Activated CD4-positive, alpha-beta memory T cell treated with anti-CD3 and anti-CD28 coated beads, Interleukin-2, amount 10 ng/mL, durations not matched to agents 7 days and 5 days (primary cell): ENCODE measurements at regions not wholly inside any gene's neighbourhood (a gene's known extent, or its start where the extent isn't known, plus 50 kb on each side); places are given as distances from the start of the nearest gene placed in this dataset.

ENCODE experiments used
- CTCF ChIA-PET: fragments of 350-600 bp; sonication (Branson Sonifier 250); formaldehyde crosslinking; loops from one replicate; lab custom pipeline; 2021; ENCODE audit warnings: antibody characterized with exemption, inconsistent platforms; lab: Charles Lee
- POLR2A ChIA-PET: fragments of 350-600 bp; sonication (Branson Sonifier 250); formaldehyde crosslinking; loops from one replicate; lab custom pipeline; 2021; ENCODE audit warnings: antibody characterized with exemption; lab: Charles Lee
- DNase-seq: peaks from one replicate; pipeline ENCODE4 v3.0.0-alpha.2; 2020
- H3K27ac Mint-ChIP-seq: one replicate; pipeline ENCODE4 v1.8.0; 2021; ENCODE audit warnings: mild to moderate bottlenecking, mixed read lengths
- H3K27me3 Mint-ChIP-seq: one replicate; pipeline ENCODE4 v1.8.0; 2021; ENCODE audit warnings: mixed read lengths
- H3K36me3 Mint-ChIP-seq: one replicate; pipeline ENCODE4 v1.8.0; 2021; ENCODE audit warnings: low read depth, mixed read lengths
- H3K4me1 Mint-ChIP-seq: one replicate; pipeline ENCODE4 v1.8.0; 2021; ENCODE audit warnings: mixed read lengths
- H3K4me3 Mint-ChIP-seq: one replicate; pipeline ENCODE4 v1.8.0; 2021; ENCODE audit warnings: mild to moderate bottlenecking, mixed read lengths
- H3K9me3 Mint-ChIP-seq: one replicate; pipeline ENCODE4 v1.8.0; 2021; ENCODE audit warnings: mixed read lengths

DNA sequence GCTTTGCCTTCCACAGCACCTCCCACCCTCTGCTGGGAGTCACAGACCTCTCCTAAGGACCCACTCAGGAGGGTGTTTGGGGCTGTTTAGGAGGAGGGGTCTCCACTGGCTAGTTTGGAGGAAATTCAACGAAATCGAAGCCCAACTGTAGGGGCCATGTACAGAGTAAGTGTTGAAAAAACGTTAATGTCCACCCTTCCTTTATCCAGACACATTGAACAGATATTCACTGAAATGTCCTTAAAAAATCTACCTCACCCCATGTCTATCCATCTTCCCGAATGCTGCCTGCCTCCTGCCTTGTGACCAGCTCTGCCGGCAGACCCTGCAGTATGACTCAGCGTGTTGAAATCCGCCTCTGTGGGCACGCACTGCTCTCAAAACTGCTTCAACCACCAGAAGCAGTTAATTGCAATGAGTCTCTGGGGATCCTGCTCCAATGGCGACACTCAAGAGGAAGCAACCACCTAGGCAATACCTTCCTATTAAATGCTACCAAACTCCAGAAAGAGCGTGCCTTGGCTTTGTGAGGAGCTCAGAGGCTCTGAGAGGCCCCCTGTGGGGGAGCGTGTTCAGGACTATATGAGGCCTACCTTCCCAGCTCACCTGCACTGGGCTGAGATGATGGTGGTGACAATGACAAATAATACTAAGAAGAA is 61.4 kb upstream of the RTN4 start:
- Mint-ChIP-seq H3K9me3 (no peaks in the 10 kb centered on the region), H3K27me3 (no peaks in the 10 kb centered on the region), H3K4me3 (no peak overlapping the region), H3K4me1 (peaks cover 3% of the 10 kb centered on the region), H3K27ac (no peak overlapping the region), H3K36me3 (no peaks in the 10 kb centered on the region)
- CTCF ChIA-PET, result no interaction called here
- POLR2A ChIA-PET, result interaction anchor here (1.0 kb wide), 1 partner anchor 22 kb away, joined by 3 read pairs; no protein-coding TSS in a partner anchor
- no peak for DNase-seq

DNA sequence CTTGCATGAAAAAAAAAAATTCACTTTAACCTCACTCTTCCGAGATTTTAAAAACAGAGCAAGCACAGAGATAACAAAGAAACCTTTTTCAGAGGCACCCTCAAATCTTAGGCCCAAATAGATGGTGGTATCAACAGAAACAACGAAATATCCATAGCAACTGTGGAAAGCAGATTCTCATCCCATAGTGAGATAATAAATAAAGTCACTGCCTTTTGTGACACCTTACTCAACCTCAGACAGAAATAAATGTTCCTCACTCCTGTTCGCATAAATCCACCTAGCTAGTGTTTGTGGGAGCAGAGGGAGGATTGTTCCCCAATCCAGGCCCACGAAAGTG is 60.9 kb upstream of the RTN4 start:
- H3K9me3 Mint-ChIP-seq, result no peaks in the 10 kb centered on the region

DNA sequence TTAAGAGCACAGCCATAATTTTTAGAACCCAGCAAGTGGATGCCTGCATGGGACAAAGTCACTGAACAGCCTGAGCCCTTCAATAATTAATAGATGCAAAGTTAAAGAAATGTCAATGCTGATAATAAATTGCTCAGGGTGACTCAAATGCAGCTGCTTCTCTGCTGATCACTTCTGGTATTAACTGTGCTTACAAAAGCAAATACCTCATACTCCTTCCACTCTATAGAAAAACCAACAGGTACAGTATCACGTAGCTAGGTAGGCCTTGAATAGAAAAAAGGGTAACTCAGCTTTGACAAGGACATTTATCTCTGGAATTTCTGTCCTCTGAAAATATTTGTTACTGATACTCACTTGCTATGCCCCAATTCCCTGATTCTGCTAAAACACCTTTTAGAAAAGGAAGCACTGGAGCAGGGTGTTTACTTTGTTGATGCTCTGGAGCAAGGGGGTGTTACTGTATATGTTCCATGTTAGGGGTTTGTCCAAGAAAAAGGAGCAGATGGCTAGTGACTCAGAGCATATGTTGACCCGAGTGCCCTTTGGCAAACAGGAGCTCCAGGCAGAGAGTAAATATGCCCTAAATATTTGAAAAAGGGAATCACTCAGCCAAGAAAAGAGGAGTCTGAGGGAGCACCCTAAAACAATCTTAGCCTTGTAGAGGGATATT is 59.1 kb upstream of the RTN4 start:
- ChIA-PET POLR2A (interaction anchor here (0.7 kb wide), 1 partner anchor 12 kb away, joined by 3 read pairs; no protein-coding TSS in a partner anchor), CTCF (no interaction called here)
- H3K4me1 Mint-ChIP-seq, result no peaks in the 10 kb centered on the region
- no peaks in the 10 kb centered on the region for H3K9me3 Mint-ChIP-seq
- DNase-seq, result no peak
- no peaks in the 10 kb centered on the region for H3K36me3 Mint-ChIP-seq
- no peak overlapping the region for H3K27ac Mint-ChIP-seq
- no peaks in the 10 kb centered on the region for H3K27me3 Mint-ChIP-seq
- H3K4me3 Mint-ChIP-seq, result no peak overlapping the region

More for the DNA sequence above, 60.9 kb upstream of the RTN4 start:
- Mint-ChIP-seq H3K36me3 (no peaks in the 10 kb centered on the region), H3K4me1 (peaks cover 3% of the 10 kb centered on the region), H3K27me3 (no peaks in the 10 kb centered on the region), H3K4me3 (no peak overlapping the region), H3K27ac (no peak overlapping the region)
- ChIA-PET POLR2A (no interaction called here), CTCF (no interaction called here)
- no peak for DNase-seq

DNA sequence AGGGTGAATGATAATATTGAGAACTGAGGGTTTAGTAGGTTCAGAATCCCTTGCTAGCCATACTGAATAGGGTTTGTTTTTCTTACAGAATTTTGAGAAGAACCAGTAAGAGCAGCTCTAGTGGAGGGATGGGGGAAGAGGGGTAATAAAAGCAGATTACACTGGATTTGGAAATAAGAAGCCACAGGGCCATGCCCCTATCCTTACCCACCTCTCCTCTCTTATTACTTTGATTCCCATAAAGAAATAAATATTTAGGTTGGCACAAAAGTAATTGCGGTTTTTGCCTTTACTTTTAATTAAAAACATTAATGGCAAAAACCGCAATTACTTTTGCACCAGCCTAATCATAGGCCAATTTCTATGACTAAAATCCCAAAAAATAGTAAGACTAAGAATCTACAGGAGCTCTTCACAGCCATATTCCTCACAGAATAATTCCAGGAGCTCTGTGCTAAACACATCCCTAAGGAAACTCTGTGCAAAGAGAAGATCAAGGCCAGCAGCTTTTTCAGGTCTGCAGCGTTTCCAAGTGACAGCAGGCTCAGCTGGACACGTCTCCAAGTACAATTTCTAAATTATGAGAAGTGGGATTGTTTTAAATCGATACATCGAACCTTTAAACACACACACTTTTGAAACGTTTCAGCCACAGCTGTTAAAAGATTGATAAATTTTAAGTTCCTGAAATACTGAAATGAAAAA is 58.4 kb upstream of the RTN4 start:
- H3K4me1 Mint-ChIP-seq, result no peaks in the 10 kb centered on the region
- no peak overlapping the region for H3K27ac Mint-ChIP-seq
- no peaks in the 10 kb centered on the region for H3K27me3 Mint-ChIP-seq
- no peaks in the 10 kb centered on the region for H3K36me3 Mint-ChIP-seq
- no peak for DNase-seq
- H3K9me3 Mint-ChIP-seq, result no peaks in the 10 kb centered on the region
- no peak overlapping the region for H3K4me3 Mint-ChIP-seq
- CTCF ChIA-PET, result no interaction called here
- POLR2A ChIA-PET, result no interaction called here

DNA sequence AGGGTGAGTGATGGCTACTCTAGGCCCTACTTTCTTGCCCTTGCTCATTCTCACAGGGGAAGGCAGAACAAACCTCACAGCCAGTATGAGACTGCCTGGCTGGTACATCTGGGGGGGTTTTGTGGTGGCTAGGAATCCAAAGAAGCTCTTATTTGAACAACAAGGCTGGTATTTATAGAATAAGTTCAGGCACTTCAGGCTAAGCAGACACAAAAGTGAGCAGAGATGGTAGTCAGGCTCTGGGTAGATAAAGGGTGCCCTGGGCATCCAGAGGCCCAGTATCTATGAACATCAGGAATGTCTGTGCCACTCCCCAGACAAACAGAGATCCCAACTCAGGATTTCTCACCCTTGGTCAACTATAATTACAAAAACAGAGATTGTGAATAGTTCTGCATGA is 57.2 kb upstream of the RTN4 start:
- no peak for DNase-seq
- H3K4me1 Mint-ChIP-seq, result no peaks in the 10 kb centered on the region
- no peak overlapping the region for H3K27ac Mint-ChIP-seq
- ChIA-PET POLR2A (no interaction called here), CTCF (no interaction called here)
- H3K36me3 Mint-ChIP-seq, result no peaks in the 10 kb centered on the region
- H3K4me3 Mint-ChIP-seq, result no peak overlapping the region
- H3K9me3 Mint-ChIP-seq, result no peaks in the 10 kb centered on the region
- no peaks in the 10 kb centered on the region for H3K27me3 Mint-ChIP-seq

DNA sequence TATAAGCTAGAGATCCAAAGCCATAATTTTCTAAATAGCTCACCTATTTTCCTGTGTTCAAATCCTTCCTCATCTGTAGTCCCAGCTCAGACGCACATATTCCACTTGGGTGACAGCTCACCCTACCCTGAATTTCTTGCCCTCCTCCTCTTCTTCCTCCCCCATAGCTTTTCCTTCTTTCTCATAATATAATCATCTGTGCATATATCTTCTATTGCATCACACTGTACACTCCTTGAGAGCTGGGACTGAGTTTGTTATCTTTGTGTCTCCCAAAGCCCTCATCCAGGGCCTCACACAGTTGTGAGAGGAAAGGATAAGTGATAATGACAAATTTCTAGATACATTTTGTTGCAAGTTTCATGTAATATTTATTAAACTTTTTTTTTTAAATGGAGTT is 55.9 kb upstream of the RTN4 start:
- Mint-ChIP-seq H3K4me3 (no peak overlapping the region), H3K4me1 (no peaks in the 10 kb centered on the region), H3K27ac (no peak overlapping the region), H3K36me3 (no peaks in the 10 kb centered on the region), H3K27me3 (no peaks in the 10 kb centered on the region), H3K9me3 (no peaks in the 10 kb centered on the region)
- POLR2A ChIA-PET, result no interaction called here
- no peak for DNase-seq
- CTCF ChIA-PET, result interaction anchor here (0.9 kb wide), 1 partner anchor 9 kb away, joined by 4 read pairs; no protein-coding TSS in a partner anchor

DNA sequence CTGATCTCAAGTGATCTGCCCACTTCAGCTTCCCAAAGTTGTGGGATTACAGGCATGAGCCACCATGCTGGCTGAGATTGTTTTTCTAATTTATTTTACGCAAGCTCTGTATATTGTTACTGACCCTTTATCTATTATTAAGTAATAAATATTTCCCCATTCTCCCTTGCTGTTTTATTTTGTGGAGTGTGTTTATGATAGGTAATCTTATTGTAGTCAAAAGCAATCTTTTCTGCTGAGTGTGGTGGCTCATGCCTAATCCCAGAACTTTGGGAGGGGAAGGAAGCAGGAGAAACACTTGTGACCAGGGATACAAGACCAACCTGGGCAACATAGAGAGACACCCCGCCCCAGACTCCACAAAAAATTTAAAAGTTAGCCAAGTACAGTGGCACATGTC is 55.2 kb upstream of the RTN4 start:
- CTCF ChIA-PET, result interaction anchor here (0.6 to 0.9 kb wide), 2 partner anchors 10 to 66 kb away, joined by 3 to 4 read pairs; no protein-coding TSS in a partner anchor
- Mint-ChIP-seq H3K4me3 (no peak overlapping the region), H3K27me3 (no peaks in the 10 kb centered on the region), H3K27ac (no peak overlapping the region), H3K9me3 (no peaks in the 10 kb centered on the region), H3K4me1 (no peaks in the 10 kb centered on the region), H3K36me3 (no peaks in the 10 kb centered on the region)
- DNase-seq, result no peak
- POLR2A ChIA-PET, result interaction anchor here (2.1 kb wide), 1 partner anchor 56 kb away, joined by 5 read pairs; no protein-coding TSS in a partner anchor

DNA sequence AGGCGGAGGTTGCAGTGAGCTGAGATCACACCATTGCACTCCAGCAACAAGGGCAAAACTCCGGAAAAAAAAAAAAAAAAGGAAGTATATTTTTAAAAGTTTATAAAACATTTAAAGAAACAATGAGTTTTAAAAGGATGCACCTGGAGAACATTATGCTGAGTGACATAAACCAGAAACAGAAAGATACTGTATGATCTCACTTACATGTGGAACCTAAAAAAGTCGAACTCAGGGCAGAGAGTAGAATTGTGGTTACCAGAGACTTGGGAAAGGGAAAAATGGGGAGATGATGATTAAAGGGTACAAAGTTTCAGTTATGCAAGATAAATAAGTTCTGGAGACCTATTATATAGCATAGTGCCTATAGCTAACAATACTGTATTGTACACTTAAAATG is 52.8 kb upstream of the RTN4 start:
- POLR2A ChIA-PET, result no interaction called here
- no peaks in the 10 kb centered on the region for H3K36me3 Mint-ChIP-seq
- no peaks in the 10 kb centered on the region for H3K27me3 Mint-ChIP-seq
- CTCF ChIA-PET, result no interaction called here
- H3K4me1 Mint-ChIP-seq, result peaks cover 13% of the 10 kb centered on the region
- H3K4me3 Mint-ChIP-seq, result no peak overlapping the region
- no peak for DNase-seq
- H3K9me3 Mint-ChIP-seq, result no peaks in the 10 kb centered on the region
- no peak overlapping the region for H3K27ac Mint-ChIP-seq

DNA sequence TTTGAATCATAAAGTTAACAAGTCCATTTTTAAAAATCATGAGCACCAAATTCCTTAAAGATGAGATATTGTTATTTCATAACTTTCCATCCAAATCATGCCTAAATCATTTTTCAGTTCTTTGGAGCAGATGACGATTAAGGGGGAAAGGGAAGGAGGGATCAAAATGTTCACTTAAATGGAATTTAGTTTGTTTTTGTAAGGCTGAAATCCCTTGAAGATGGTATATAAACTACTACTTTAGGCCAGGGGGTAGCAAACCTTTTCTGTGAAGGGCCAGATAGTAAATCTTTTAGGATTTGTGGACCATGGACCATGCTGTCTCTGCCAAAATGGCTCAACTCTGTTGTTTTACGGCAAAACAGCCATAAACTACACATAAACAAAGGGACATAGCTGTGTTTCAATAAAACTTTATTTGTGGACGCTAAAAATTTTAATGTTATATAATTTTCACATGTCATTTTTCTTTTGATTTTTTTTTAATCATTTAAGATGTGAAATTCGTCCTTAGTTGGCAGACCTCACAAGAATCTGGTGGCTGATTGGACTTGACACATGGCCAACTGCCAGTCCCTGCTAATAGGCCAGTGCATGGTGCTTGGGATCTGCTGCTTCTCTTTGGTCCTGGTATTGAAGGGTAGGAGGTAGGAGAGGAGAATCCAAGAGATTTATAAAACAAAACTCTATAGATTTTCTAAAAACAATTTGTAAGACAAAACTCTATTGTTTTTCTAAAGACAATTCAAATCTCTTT is 52.0 kb upstream of the RTN4 start:
- no peak overlapping the region for H3K4me3 Mint-ChIP-seq
- no peaks in the 10 kb centered on the region for H3K27me3 Mint-ChIP-seq
- H3K4me1 Mint-ChIP-seq, result peaks cover 13% of the 10 kb centered on the region
- no peak for DNase-seq
- no peaks in the 10 kb centered on the region for H3K9me3 Mint-ChIP-seq
- CTCF ChIA-PET, result no interaction called here
- no peaks in the 10 kb centered on the region for H3K36me3 Mint-ChIP-seq
- POLR2A ChIA-PET, result no interaction called here
- H3K27ac Mint-ChIP-seq, result no peak overlapping the region

DNA sequence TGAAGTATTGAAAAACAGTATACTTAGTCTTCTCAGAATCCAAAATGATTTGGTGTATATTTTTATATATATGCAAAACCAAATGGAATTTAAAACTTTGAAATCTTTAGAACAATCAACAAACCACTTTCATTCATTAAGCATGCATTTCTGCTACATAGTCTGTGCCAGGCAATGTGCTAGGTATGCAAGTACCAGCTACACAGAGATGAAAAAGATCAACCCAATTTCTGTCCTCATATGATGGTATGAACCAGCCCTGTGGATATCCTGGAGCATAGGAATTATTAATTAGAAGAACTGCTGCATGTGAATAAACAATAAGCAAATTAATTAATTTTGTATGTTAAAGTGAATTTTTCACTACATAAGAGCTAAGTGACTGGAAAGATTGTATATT is 51.2 kb upstream of the RTN4 start:
- DNase-seq, result no peak
- POLR2A ChIA-PET, result no interaction called here
- H3K36me3 Mint-ChIP-seq, result no peaks in the 10 kb centered on the region
- H3K27ac Mint-ChIP-seq, result no peak overlapping the region
- H3K4me3 Mint-ChIP-seq, result no peak overlapping the region
- H3K4me1 Mint-ChIP-seq, result peaks cover 13% of the 10 kb centered on the region
- H3K27me3 Mint-ChIP-seq, result no peaks in the 10 kb centered on the region
- CTCF ChIA-PET, result interaction anchor here (0.6 kb wide), 1 partner anchor 590 kb away, joined by 3 read pairs; no protein-coding TSS in a partner anchor
- no peaks in the 10 kb centered on the region for H3K9me3 Mint-ChIP-seq

DNA sequence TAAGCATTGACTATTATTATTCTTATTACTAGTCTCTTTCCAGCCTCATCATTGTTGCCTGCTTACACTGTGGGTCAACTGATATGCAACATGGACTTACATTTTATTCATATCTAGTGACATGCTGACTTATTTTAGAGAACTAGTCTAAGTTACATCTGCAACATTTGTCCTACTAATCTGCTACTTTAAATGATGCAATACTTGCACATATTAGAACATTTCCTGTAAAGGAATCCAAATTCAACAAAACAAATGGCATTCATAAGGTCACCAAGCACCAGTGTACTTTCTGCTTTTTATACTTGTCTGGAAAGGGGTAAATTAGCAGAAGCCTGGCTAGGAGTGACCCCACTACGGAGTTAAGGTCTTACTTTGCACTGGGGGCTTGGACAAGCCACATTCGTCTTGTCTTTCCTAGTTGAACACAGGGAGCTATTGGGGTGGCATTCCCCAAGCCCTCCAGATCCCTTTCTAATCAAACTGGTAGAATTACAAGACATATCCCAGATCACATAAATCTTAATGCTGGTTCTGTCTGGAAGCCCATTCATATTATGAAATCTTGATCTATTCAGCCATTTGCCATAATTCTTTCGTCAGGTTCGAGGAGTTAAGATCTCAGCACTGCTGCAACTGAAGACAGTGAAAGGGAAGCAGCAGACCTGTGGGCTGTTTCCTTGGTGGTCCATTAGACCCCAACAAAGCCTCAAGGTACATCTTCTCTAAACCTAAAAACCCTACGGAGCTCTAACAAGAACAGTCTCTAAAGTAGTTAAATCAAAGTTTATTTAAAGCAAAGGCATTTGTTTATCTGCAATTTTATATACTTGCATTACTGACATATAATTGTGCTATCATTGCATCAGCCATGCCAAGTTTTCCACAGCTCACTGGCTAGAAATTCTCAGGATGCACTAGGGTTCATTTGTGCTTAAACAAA is 49.9 kb upstream of the RTN4 start:
- ChIA-PET CTCF (no interaction called here), POLR2A (no interaction called here)

More for the DNA sequence above, 49.9 kb upstream of the RTN4 start:
- H3K9me3 Mint-ChIP-seq, result no peaks in the 10 kb centered on the region
- H3K27ac Mint-ChIP-seq, result peak overlapping the region; percentile 42
- no peak overlapping the region for H3K4me3 Mint-ChIP-seq
- H3K4me1 Mint-ChIP-seq, result peaks cover 13% of the 10 kb centered on the region
- no peaks in the 10 kb centered on the region for H3K27me3 Mint-ChIP-seq
- no peaks in the 10 kb centered on the region for H3K36me3 Mint-ChIP-seq
- DNase-seq, result no peak
